PFSK-1 (cell line): ENCODE measurements at regions not wholly inside any gene's neighbourhood (a gene's known extent, or its start where the extent isn't known, plus 50 kb on each side); places are given as distances from the start of the nearest gene placed in this dataset.
A peak's percentile ranks its signal among the peaks of the same experiment; 100 is the strongest.

ENCODE experiments used
- FOXP2 ChIP-seq: optimal IDR thresholded peaks from 2 replicates; pipeline ENCODE3; 2011; ENCODE audit warnings: borderline replicate concordance, control low read depth, inconsistent platforms; ENCODE audit not compliant: insufficient read depth; ENCODE audit errors: extremely low read length, extremely low read depth
- POLR2AphosphoS5 ChIP-seq: IDR thresholded peaks from 2 replicates; pipeline ENCODE4 v1.6.1; 2012; ENCODE audit warnings: low read depth, mild to moderate bottlenecking, control low read depth, low read length, moderate library complexity

GRCh38 chr21:16072737-16073136 is 343.0 kb downstream of the USP25 start:
- TF ChIP-seq POLR2AphosphoS5 (peak; percentile 35; the same call in 1 of the 2 replicates), FOXP2 (no peak)
